ENCODE measurements at regions not wholly inside any gene's neighbourhood (a gene's known extent, or its start where the extent isn't known, plus 50 kb on each side); places are given as distances from the start of the nearest gene placed in this dataset.

DNA sequence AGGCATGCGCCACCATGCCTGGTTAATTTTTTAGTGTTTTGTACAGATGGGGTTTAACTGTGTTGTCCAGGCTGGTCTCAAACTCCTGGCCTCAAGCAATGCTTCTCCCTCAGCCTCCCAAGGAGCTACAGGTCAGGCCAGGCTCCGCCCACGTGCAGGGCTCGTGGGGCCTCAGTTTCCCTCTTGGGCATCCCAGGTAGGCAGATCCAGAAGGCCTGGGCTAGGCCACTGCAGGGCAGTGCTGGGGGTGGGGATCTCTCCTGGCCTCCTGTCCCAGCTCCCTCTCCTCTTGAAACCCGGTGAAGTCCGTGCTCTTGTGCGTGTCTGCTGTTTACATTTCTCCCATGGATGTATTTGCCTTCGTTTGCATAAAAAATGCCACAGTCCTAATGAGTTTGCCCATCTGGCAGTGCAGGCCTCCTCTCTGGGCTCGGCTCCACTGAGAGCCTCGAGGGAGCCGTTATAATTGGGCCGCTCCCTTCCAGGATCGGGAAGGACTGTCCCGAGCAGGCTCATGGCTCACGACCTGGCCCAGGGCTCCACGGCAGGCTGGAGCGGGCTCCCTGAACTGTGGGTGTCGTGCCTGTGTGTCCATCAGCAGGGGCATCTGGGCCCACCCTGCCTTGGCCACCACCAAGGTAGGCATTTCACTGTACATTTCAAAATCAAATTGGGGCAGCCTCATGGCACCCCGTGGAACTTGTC is 52.6 kb upstream of the RUFY1 start:
- FAIRE-seq, result no peak

DNA sequence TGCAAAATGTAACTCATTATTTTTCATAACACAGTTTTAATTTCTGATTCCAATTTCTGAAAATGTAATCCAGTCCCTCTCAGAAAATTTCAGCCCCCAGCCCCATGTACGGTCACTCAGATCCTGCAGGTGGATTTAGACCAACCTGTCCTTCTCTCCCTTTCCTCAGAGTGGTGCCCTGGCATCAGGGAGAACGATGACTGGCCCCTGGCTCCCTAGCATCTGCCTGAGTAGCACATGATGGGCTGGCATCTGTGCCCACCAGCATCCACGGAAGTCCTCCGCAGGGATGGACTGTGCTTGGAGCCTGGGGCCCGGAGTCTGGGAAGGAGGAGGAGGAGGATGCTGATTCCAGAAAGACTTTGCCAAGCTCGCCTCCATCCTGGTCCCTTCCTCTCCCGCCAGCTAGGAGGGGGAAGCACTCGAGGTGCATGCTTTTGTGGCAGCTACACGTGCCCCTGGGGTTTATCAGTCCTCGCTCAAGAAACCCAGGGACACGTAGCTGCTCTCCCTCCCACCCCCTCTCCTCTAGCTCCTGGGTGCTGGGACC is 54.4 kb upstream of the RUFY1 start:
- H3K36me3 ChIP-seq (ENCODE audit: control insufficient read depth, insufficient read depth, low read length), result no peaks in the 10 kb centered on the region
- TF ChIP-seq, protein P1, sequence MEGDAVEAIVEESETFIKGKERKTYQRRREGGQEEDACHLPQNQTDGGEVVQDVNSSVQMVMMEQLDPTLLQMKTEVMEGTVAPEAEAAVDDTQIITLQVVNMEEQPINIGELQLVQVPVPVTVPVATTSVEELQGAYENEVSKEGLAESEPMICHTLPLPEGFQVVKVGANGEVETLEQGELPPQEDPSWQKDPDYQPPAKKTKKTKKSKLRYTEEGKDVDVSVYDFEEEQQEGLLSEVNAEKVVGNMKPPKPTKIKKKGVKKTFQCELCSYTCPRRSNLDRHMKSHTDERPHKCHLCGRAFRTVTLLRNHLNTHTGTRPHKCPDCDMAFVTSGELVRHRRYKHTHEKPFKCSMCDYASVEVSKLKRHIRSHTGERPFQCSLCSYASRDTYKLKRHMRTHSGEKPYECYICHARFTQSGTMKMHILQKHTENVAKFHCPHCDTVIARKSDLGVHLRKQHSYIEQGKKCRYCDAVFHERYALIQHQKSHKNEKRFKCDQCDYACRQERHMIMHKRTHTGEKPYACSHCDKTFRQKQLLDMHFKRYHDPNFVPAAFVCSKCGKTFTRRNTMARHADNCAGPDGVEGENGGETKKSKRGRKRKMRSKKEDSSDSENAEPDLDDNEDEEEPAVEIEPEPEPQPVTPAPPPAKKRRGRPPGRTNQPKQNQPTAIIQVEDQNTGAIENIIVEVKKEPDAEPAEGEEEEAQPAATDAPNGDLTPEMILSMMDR (IDR thresholded peaks at IDR 0.05; ENCODE audit: insufficient read depth, low read length, severe bottlenecking), result no peak
- no peaks in the 10 kb centered on the region for H3K27me3 ChIP-seq (ENCODE audit: control insufficient read depth, insufficient read depth, low read length)
- H3K4me3 ChIP-seq (ENCODE audit: low read depth, low read length), result no peak overlapping the region
- FAIRE-seq, result no peak
- no peak for DNase-seq (ENCODE audit: low read depth)

More for the DNA sequence above, 52.6 kb upstream of the RUFY1 start:
- Histone ChIP-seq H3K4me3 (ENCODE audit: low read depth, low read length) (no peak overlapping the region), H3K27me3 (ENCODE audit: control insufficient read depth, insufficient read depth, low read length) (no peaks in the 10 kb centered on the region), H3K36me3 (ENCODE audit: control insufficient read depth, insufficient read depth, low read length) (no peaks in the 10 kb centered on the region)
- DNase-seq (ENCODE audit: low read depth), result no peak
- TF ChIP-seq, protein P1 (IDR thresholded peaks at IDR 0.05; ENCODE audit: insufficient read depth, low read length, severe bottlenecking), result no peak

DNA sequence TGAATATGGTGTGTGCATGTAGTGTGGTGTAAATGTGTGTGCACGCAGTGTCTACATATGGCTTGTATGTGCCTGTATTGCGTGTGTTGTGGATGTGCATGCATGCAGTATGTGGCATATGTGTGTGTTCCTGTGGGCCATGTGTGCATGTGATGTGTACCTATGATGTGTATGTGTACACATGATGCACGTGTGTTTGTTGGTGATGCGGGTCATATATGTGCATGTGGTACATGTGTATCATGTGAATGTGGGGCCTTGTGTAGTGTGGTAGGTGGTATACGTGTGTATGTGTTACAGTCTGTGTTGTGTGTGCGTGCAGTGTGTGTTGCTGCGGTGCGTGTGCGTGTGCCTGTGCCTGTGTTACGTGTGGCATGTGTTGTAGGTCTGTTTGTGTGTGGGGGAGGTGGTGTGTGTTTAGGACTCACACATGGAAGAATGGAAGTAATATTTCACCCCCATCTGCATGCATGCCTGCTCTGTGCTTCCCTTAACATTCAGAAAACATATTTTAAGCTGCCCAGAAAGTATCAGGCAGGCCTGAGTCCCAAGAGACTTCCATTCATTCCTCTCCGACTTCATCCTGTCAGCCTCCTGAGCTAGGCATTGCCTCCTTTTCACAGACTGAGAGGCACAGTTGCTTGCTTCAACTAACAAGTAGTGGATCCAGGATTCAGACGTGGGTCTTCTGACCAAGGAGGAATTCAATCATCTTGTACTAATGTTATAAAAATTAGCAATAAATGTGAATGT is 55.4 kb upstream of the RUFY1 start:
- FAIRE-seq (peak; percentile 99), DNase-seq (ENCODE audit: low read depth) (no peak)
- Histone ChIP-seq H3K36me3 (ENCODE audit: control insufficient read depth, insufficient read depth, low read length) (no peaks in the 10 kb centered on the region), H3K4me3 (ENCODE audit: low read depth, low read length) (no peak overlapping the region), H3K27me3 (ENCODE audit: control insufficient read depth, insufficient read depth, low read length) (no peaks in the 10 kb centered on the region)
- TF ChIP-seq, protein P1 (IDR thresholded peaks at IDR 0.05; ENCODE audit: insufficient read depth, low read length, severe bottlenecking), result no peak

DNA sequence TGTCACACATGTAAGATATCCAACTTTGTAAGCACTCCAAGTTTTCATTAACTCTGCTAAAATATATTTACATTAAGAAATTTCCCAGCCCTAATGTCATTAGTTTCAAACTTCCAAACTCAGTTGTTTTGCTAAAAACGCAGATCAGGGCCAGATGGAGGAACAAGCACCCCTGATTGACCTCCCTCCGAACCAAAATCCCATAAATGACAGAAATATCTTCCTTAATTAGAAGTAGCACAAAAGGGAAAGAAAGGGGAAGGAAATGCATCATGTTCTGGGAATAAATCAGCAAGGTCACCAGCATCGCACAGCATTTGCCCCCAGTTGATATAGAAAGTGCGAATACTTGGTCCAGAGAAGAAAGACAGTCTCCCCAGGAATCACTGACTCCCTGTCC is 61.4 kb upstream of the RUFY1 start:
- TF ChIP-seq, protein P1 (IDR thresholded peaks at IDR 0.05; ENCODE audit: insufficient read depth, low read length, severe bottlenecking), result no peak
- no peaks in the 10 kb centered on the region for H3K36me3 ChIP-seq (ENCODE audit: control insufficient read depth, insufficient read depth, low read length)
- H3K27me3 ChIP-seq (ENCODE audit: control insufficient read depth, insufficient read depth, low read length), result no peaks in the 10 kb centered on the region
- FAIRE-seq (no peak), DNase-seq (ENCODE audit: low read depth) (no peak)
- no peak overlapping the region for H3K4me3 ChIP-seq (ENCODE audit: low read depth, low read length)

DNA sequence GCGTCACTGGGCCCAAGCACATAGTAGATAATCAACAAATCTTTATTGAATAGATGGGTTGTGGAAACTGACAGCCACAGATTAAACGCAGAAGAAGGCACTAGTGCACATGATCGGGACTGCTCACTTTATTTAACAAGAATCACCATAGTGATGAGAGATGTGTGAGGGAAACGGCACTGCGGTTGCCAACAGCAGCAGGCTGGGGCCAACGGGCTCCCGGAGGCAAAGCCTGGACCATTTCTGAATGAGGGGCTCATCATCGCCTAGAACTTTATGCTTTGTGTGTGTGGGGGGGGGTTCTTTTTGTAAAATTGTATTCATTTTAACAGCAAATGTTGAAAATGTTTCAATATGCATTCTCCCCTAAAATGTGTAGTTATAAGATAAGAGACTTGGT is 61.9 kb upstream of the RUFY1 start:
- DNase-seq (ENCODE audit: low read depth) (no peak), FAIRE-seq (no peak)
- Histone ChIP-seq H3K4me3 (ENCODE audit: low read depth, low read length) (no peak overlapping the region), H3K27me3 (ENCODE audit: control insufficient read depth, insufficient read depth, low read length) (no peaks in the 10 kb centered on the region), H3K36me3 (ENCODE audit: control insufficient read depth, insufficient read depth, low read length) (no peaks in the 10 kb centered on the region)
- TF ChIP-seq, protein P1 (IDR thresholded peaks at IDR 0.05; ENCODE audit: insufficient read depth, low read length, severe bottlenecking), result no peak
